LHCN-M2 (cell line): ENCODE measurements at regions not wholly inside any gene's neighbourhood (a gene's known extent, or its start where the extent isn't known, plus 50 kb on each side); places are given as distances from the start of the nearest gene placed in this dataset.

Source experiments
- DNase-seq: peaks from one replicate; pipeline ENCODE4 v3.0.0-alpha.2; 2012; ENCODE audit warnings: low read depth

GRCh38 chr5:175388531-175388930 is 55.5 kb downstream of the DRD1 start:
- DNase-seq: no peak

- DNase-seq: no peak
Observed at GRCh38 chr5:175387144-175387543, 56.8 kb downstream of the DRD1 start.

GRCh38 chr5:175386526-175386925 is 57.5 kb downstream of the DRD1 start:
- no peak for DNase-seq

- no peak for DNase-seq
Observed at GRCh38 chr5:175385691-175386362, 58.2 kb downstream of the DRD1 start.

GRCh38 chr5:175384724-175385552 is 59.0 kb downstream of the DRD1 start:
- no peak for DNase-seq

GRCh38 chr5:175383350-175383749 is 60.6 kb downstream of the DRD1 start:
- no peak for DNase-seq

GRCh38 chr5:175382171-175382570 is 61.8 kb downstream of the DRD1 start:
- DNase-seq: no peak

- DNase-seq: no peak
Observed at GRCh38 chr5:175381130-175381529, 62.9 kb downstream of the DRD1 start.

GRCh38 chr5:175380701-175381100 is 63.3 kb downstream of the DRD1 start:
- DNase-seq: no peak

- no peak for DNase-seq
Observed at GRCh38 chr5:175379867-175380266, 64.1 kb downstream of the DRD1 start.

GRCh38 chr5:175378444-175379028 is 65.4 kb downstream of the DRD1 start:
- DNase-seq: no peak

GRCh38 chr5:175377816-175378215 is 66.2 kb downstream of the DRD1 start:
- no peak for DNase-seq

GRCh38 chr5:175374166-175374875 is 69.7 kb downstream of the DRD1 start:
- DNase-seq: no peak

GRCh38 chr5:175365866-175366265 is 78.1 kb downstream of the DRD1 start:
- DNase-seq: no peak

GRCh38 chr5:175363300-175363699 is 80.7 kb downstream of the DRD1 start:
- no peak for DNase-seq

GRCh38 chr5:175357995-175358394 is 86.0 kb downstream of the DRD1 start:
- no peak for DNase-seq

GRCh38 chr5:175356428-175356827 is 87.6 kb downstream of the DRD1 start:
- no peak for DNase-seq

- DNase-seq: no peak
Observed at GRCh38 chr5:175354964-175355363, 89.0 kb downstream of the DRD1 start.

- no peak for DNase-seq
Observed at GRCh38 chr5:175353926-175354325, 90.1 kb downstream of the DRD1 start.

GRCh38 chr5:175351897-175352590 is 91.9 kb downstream of the DRD1 start:
- no peak for DNase-seq

GRCh38 chr5:175351126-175351525 is 92.9 kb downstream of the DRD1 start:
- DNase-seq: no peak

GRCh38 chr5:175347931-175348330 is 96.1 kb downstream of the DRD1 start:
- DNase-seq: no peak
